ENCODE measurements at regions not wholly inside any gene's neighbourhood (a gene's known extent, or its start where the extent isn't known, plus 50 kb on each side); places are given as distances from the start of the nearest gene placed in this dataset.

DNA sequence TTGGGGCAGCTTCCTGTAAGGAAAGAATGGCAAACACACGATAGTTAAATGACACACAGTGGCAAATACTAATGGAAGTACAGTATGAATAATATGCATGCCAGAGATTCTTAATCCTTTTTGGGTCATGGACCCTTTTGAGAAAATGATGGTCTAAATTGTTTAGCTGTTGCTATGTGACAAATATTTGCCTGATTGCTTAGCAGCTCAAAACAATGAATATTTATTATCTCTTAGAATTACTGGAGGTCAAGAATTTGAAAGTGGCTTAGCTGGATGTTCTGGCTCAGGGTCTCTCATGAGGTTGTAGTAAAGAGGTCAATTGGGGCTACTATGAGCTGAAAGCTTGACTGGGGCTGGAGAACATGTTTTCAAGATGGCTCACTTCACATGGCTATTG lies 69.7 kb downstream of the FANCF start:
- TF ChIP-seq CTCF (IDR thresholded peaks at IDR 0.05) (no peak), POLR2A (IDR thresholded peaks at IDR 0.05; ENCODE audit: low read depth) (no peak)
